H9 (cell line): ENCODE measurements at regions not wholly inside any gene's neighbourhood (a gene's known extent, or its start where the extent isn't known, plus 50 kb on each side); places are given as distances from the start of the nearest gene placed in this dataset.

ENCODE experiments used
- DNase-seq: peaks from one replicate; pipeline ENCODE4 v3.0.0-alpha.2; 2017
- H2AFZ ChIP-seq: one replicate; pipeline ENCODE4 v1.6.1; 2013; ENCODE audit warnings: mild to moderate bottlenecking, low read length, control low read depth, moderate library complexity
- H2AK5ac ChIP-seq: 2 replicates; pipeline ENCODE4 v1.6.1; 2013; ENCODE audit warnings: low read length, control low read depth, mixed read lengths; ENCODE audit not compliant: insufficient read length
- H2BK120ac ChIP-seq: one replicate; pipeline ENCODE4 v1.6.1; 2013; ENCODE audit warnings: low read depth, mild to moderate bottlenecking, low read length, control low read depth, inconsistent platforms; ENCODE audit not compliant: poor library complexity, severe bottlenecking
- H2BK12ac ChIP-seq: 2 replicates; pipeline ENCODE4 v1.6.1; 2013; ENCODE audit warnings: low read length, control low read depth, mixed read lengths, low read depth; ENCODE audit not compliant: insufficient read length
- H2BK15ac ChIP-seq: 2 replicates; pipeline ENCODE4 v1.6.1; 2013; ENCODE audit warnings: low read depth, low read length, control low read depth
- H2BK20ac ChIP-seq: one replicate; pipeline ENCODE4 v1.6.1; 2013; ENCODE audit warnings: low read depth, mild to moderate bottlenecking, low read length, control low read depth, inconsistent platforms; ENCODE audit not compliant: poor library complexity, severe bottlenecking
- H2BK5ac ChIP-seq: 2 replicates; pipeline ENCODE4 v1.6.1; 2013; ENCODE audit warnings: low read length, control low read depth, mixed read lengths; ENCODE audit not compliant: insufficient read length
- H3K14ac ChIP-seq: 2 replicates; pipeline ENCODE4 v1.6.1; 2013; ENCODE audit warnings: low read length, control low read depth; ENCODE audit not compliant: insufficient read depth
- H3K18ac ChIP-seq: 2 replicates; pipeline ENCODE4 v1.6.1; 2013; ENCODE audit warnings: low read depth, mild to moderate bottlenecking, mixed read lengths, low read length, control low read depth; ENCODE audit not compliant: insufficient read length
- H3K23ac ChIP-seq: 2 replicates; pipeline ENCODE4 v1.6.1; 2013; ENCODE audit warnings: low read length, control low read depth, mixed read lengths, low read depth; ENCODE audit not compliant: insufficient read length
- H3K23me2 ChIP-seq: 2 replicates; pipeline ENCODE4 v1.6.1; 2013; ENCODE audit warnings: low read depth, mild to moderate bottlenecking, mixed read lengths, low read length, control low read depth; ENCODE audit not compliant: insufficient read length, poor library complexity, severe bottlenecking
- H3K27ac ChIP-seq: 2 replicates; pipeline ENCODE4 v1.5.1; 2013; ENCODE audit warnings: low read length, control low read depth, mixed read lengths, low read depth; ENCODE audit not compliant: insufficient read length
- H3K27me3 ChIP-seq: 2 replicates; pipeline ENCODE4 v1.6.1; 2013; ENCODE audit warnings: low read length, control low read depth, inconsistent platforms; ENCODE audit not compliant: insufficient read depth
- H3K4ac ChIP-seq: 2 replicates; pipeline ENCODE4 v1.6.1; 2013; ENCODE audit warnings: low read depth, mild to moderate bottlenecking, control low read depth, inconsistent platforms, low read length, moderate library complexity
- H3K4me1 ChIP-seq: 2 replicates; pipeline ENCODE4 v1.6.1; 2013; ENCODE audit warnings: low read length, control low read depth, inconsistent platforms; ENCODE audit not compliant: insufficient read depth
- H3K4me2 ChIP-seq: 2 replicates; pipeline ENCODE4 v1.6.1; 2013; ENCODE audit warnings: low read length, control low read depth, mixed read lengths; ENCODE audit not compliant: insufficient read length, insufficient read depth
- H3K56ac ChIP-seq: 2 replicates; pipeline ENCODE4 v1.6.1; 2013; ENCODE audit warnings: low read depth, mild to moderate bottlenecking, mixed read lengths, low read length, control low read depth; ENCODE audit not compliant: insufficient read length
- H3K79me1 ChIP-seq: 2 replicates; pipeline ENCODE4 v1.6.1; 2013; ENCODE audit warnings: low read depth, mild to moderate bottlenecking, moderate library complexity, low read length, control low read depth, inconsistent platforms; ENCODE audit not compliant: insufficient read depth, poor library complexity, severe bottlenecking
- H3K79me2 ChIP-seq: 2 replicates; pipeline ENCODE4 v1.6.1; 2013; ENCODE audit warnings: low read length, control low read depth, inconsistent platforms; ENCODE audit not compliant: insufficient read depth
- H3K9ac ChIP-seq: 2 replicates; pipeline ENCODE4 v1.6.1; 2013; ENCODE audit warnings: low read length, control low read depth, mixed read lengths; ENCODE audit not compliant: insufficient read length; ENCODE audit errors: extremely low read depth
- H3K9me3 ChIP-seq: one replicate; pipeline ENCODE4 v1.6.1; 2013; ENCODE audit warnings: low read depth, low read length, inconsistent platforms; ENCODE audit not compliant: control insufficient read depth
- H3T11ph ChIP-seq: one replicate; pipeline ENCODE4 v1.6.1; 2013; ENCODE audit warnings: mild to moderate bottlenecking, low read length, control low read depth, inconsistent platforms
- H4K20me1 ChIP-seq: one replicate; pipeline ENCODE4 v1.6.1; 2013; ENCODE audit not compliant: control insufficient read depth, insufficient read length, insufficient read depth
- H4K5ac ChIP-seq: 2 replicates; pipeline ENCODE4 v1.6.1; 2013; ENCODE audit warnings: low read depth, mild to moderate bottlenecking, mixed read lengths, low read length, control low read depth; ENCODE audit not compliant: insufficient read length
- H4K8ac ChIP-seq: replicated peaks from 2 replicates; pipeline ENCODE4 v1.6.1; 2013; ENCODE audit warnings: low read length, control low read depth, mixed read lengths, low read depth; ENCODE audit not compliant: insufficient read length
- H4K91ac ChIP-seq: 2 replicates; pipeline ENCODE4 v1.6.1; 2013; ENCODE audit warnings: low read depth, mild to moderate bottlenecking, moderate library complexity, mixed read lengths, low read length, control low read depth; ENCODE audit not compliant: insufficient read length
- H3K27ac Mint-ChIP-seq, 3 experiments: 2 replicates in 2 of 3; 3 replicates in 1 of 3; pipeline ENCODE4 v1.8.0; 2020 to 2021; ENCODE audit warnings: mixed read lengths in 3 of 3, mild to moderate bottlenecking in 1 of 3, moderate library complexity in 1 of 3
- H3K27me3 Mint-ChIP-seq: 2 replicates; pipeline ENCODE4 v1.8.0; 2021; ENCODE audit warnings: low read depth, mild to moderate bottlenecking, moderate library complexity, mixed read lengths
- H3K36me3 Mint-ChIP-seq, 3 experiments: 2 replicates in 2 of 3; 3 replicates in 1 of 3; pipeline ENCODE4 v1.8.0; 2020 to 2021; ENCODE audit warnings: low read depth in 3 of 3, mixed read lengths in 3 of 3; ENCODE audit not compliant: insufficient read depth in 1 of 3
- H3K4me1 Mint-ChIP-seq, 2 experiments: 2 replicates each; pipeline ENCODE4 v1.8.0; 2020; ENCODE audit warnings: mixed read lengths in 2 of 2
- H3K4me3 Mint-ChIP-seq, 2 experiments: 2 replicates in 1 of 2; 3 replicates in 1 of 2; pipeline ENCODE4 v1.8.0; 2020 to 2021; ENCODE audit warnings: mild to moderate bottlenecking in 2 of 2, mixed read lengths in 2 of 2, moderate library complexity in 1 of 2
- H3K9me3 Mint-ChIP-seq, 2 experiments: 2 replicates in 1 of 2; 3 replicates in 1 of 2; pipeline ENCODE4 v1.8.0; 2020; ENCODE audit warnings: mild to moderate bottlenecking in 2 of 2, mixed read lengths in 2 of 2, moderate library complexity in 1 of 2
- WGBS: extraction: QIAGEN DNeasy Blood & Tissue Kit; methylation state at CpG from one replicate; pipeline ENCODE4 v1.1.7; 2013; ENCODE audit warnings: missing lambda C conversion rate, low lambda C conversion rate, mixed read lengths; ENCODE audit not compliant: insufficient read length; ENCODE audit errors: extremely low coverage; 5-methylcytosine and 5-hydroxymethylcytosine counted together
- TF ChIP-seq, protein P1 (sequence below): fragments of 200-600 bp; sonication (generic); conservative IDR thresholded peaks from 3 replicates; pipeline ENCODE4 v1.8.0; 2021; ENCODE audit warnings: antibody characterized with exemption, mild to moderate bottlenecking

DNA sequence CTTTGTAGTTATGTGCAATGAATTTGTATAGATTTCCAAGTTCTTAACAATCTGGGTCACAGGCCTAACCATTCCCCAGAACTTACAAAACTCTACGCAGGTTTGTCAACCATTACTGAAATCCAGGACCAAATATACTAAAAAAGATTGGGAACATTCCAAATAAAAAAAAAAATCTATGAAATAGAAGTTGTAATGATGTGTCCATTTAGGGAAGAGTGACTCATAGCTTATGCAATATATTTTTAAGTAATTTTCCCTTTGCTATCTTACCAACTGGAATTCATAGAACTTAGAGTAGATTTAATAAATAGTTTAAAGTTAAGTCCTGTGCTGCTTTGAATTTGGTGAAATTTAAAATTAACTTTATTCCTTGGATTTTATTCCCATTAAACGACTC lies 393.2 kb downstream of the PMP22 start:
- H2BK120ac ChIP-seq, result no peak overlapping the region
- no peak overlapping the region for H4K91ac ChIP-seq

More for the DNA sequence above, 393.2 kb downstream of the PMP22 start:
- H2BK15ac ChIP-seq, result no peak overlapping the region
- no peaks in the 10 kb centered on the region for H3K4me1 ChIP-seq
- H4K5ac ChIP-seq, result no peak overlapping the region
- H3K27me3 ChIP-seq, result no peaks in the 10 kb centered on the region
- WGBS, result no CpG with 5 or more reads among the region's 2 CpGs
- H3K36me3 Mint-ChIP-seq, result no peaks in the 10 kb centered on the region
- no peak overlapping the region for H2BK20ac ChIP-seq
- H3K4me1 Mint-ChIP-seq, result no peaks in the 10 kb centered on the region
- H3K14ac ChIP-seq, result no peak overlapping the region
- no peaks in the 10 kb centered on the region for H3K9me3 ChIP-seq
- TF ChIP-seq, protein P1, sequence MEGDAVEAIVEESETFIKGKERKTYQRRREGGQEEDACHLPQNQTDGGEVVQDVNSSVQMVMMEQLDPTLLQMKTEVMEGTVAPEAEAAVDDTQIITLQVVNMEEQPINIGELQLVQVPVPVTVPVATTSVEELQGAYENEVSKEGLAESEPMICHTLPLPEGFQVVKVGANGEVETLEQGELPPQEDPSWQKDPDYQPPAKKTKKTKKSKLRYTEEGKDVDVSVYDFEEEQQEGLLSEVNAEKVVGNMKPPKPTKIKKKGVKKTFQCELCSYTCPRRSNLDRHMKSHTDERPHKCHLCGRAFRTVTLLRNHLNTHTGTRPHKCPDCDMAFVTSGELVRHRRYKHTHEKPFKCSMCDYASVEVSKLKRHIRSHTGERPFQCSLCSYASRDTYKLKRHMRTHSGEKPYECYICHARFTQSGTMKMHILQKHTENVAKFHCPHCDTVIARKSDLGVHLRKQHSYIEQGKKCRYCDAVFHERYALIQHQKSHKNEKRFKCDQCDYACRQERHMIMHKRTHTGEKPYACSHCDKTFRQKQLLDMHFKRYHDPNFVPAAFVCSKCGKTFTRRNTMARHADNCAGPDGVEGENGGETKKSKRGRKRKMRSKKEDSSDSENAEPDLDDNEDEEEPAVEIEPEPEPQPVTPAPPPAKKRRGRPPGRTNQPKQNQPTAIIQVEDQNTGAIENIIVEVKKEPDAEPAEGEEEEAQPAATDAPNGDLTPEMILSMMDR, result no peak
- H3K4ac ChIP-seq, result no peak overlapping the region
- H2BK12ac ChIP-seq, result no peak overlapping the region
- H3K23me2 ChIP-seq, result no peaks in the 10 kb centered on the region
- no peak for DNase-seq
- H2BK5ac ChIP-seq, result no peak overlapping the region
- H4K20me1 ChIP-seq, result no peaks in the 10 kb centered on the region
- H3K79me1 ChIP-seq, result no peaks in the 10 kb centered on the region
- H3T11ph ChIP-seq, result no peak overlapping the region
- no peak overlapping the region for H3K27ac Mint-ChIP-seq
- no peaks in the 10 kb centered on the region for H3K27me3 Mint-ChIP-seq
- H3K27ac ChIP-seq, result no peak overlapping the region
- H3K9me3 Mint-ChIP-seq, result no peaks in the 10 kb centered on the region
- no peak overlapping the region for H2AK5ac ChIP-seq
- no peak overlapping the region for H3K4me3 Mint-ChIP-seq
- no peak overlapping the region for H3K56ac ChIP-seq
- H3K79me2 ChIP-seq, result no peaks in the 10 kb centered on the region
- H3K23ac ChIP-seq, result no peak overlapping the region
- H3K4me2 ChIP-seq, result no peak overlapping the region
- no peak overlapping the region for H3K9ac ChIP-seq
- no peak overlapping the region for H2AFZ ChIP-seq
- no peak overlapping the region for H3K18ac ChIP-seq
- no peak overlapping the region for H4K8ac ChIP-seq
